Uterus (tissue), 2 donors: ENCODE measurements at regions not wholly inside any gene's neighbourhood (a gene's known extent, or its start where the extent isn't known, plus 50 kb on each side); places are given as distances from the start of the nearest gene placed in this dataset.

Experiments used
- CTCF ChIP-seq, 4 experiments: fragments of 200-600 bp in 2 of 4; fragments of 450-650 bp in 2 of 4; sonication (generic) in 2 of 4; IDR thresholded peaks; one replicate each; pipeline ENCODE4 v1.5.1; 2016 to 2019; ENCODE audit warnings: antibody characterized with exemption in 4 of 4, mild to moderate bottlenecking in 2 of 4, moderate library complexity in 1 of 4
- POLR2A ChIP-seq, 2 donors: fragments of 450-650 bp; IDR thresholded peaks; one replicate each; pipeline ENCODE4 v1.6.1; 2016; ENCODE audit warnings: antibody characterized with exemption in 2 of 2, mild to moderate bottlenecking in 1 of 2, moderate library complexity in 1 of 2

DNA sequence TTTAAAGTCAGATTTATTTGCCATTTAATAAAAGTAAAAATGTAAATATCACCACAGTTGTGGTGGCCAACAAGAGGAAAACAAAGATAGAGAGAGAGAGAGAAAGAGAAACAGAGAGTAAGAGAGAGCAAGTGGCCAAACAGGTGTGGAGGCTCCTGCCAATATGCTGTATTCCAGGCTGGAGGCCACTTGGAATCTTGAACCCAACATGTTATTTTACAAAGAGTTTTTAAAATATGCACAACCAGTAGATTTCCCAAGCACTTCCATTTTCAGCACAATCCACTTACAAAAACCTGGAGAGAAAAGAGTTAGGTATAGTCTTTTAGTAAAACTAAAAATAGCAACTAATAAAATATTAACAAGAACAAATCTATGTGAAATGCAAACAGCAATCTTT lies 1323.1 kb upstream of the CITED2 start:
- TF ChIP-seq CTCF (IDR thresholded peaks at IDR 0.05) (no peak), POLR2A (IDR thresholded peaks at IDR 0.05) (no peak)
